ENCODE measurements at regions not wholly inside any gene's neighbourhood (a gene's known extent, or its start where the extent isn't known, plus 50 kb on each side); places are given as distances from the start of the nearest gene placed in this dataset.
A peak's percentile ranks its signal among the peaks of the same experiment; 100 is the strongest.

GRCh38 chr2:22055784-22056620 lies 932.2 kb downstream of the TDRD15 start:
- no peaks in the 10 kb centered on the region for H3K79me1 ChIP-seq (ENCODE audit: low read depth in 1 of 2, low read length in 2 of 2)
- no peak overlapping the region for H2BK20ac ChIP-seq (ENCODE audit: low read depth, low read length)
- H2AK5ac ChIP-seq (ENCODE audit: low read depth, low read length): no peak overlapping the region
- CTCF ChIA-PET: no interaction called here
- BruUV-seq (replicated peaks): no TSS peak
- H4K8ac ChIP-seq (ENCODE audit: low read depth in 2 of 2, low read length in 2 of 2): no peak overlapping the region
- no CpG with 5 or more reads among the region's 4 CpGs for WGBS, 2 experiments (ENCODE audit: extremely low coverage in 2 of 2, insufficient read length in 1 of 2)
- no peak overlapping the region for H4K5ac ChIP-seq (ENCODE audit: low read depth, low read length)
- H2BK5ac ChIP-seq (ENCODE audit: low read depth, low read length, poor library complexity, severe bottlenecking): no peak overlapping the region
- H3K18ac ChIP-seq (ENCODE audit: low read depth, low read length): no peak overlapping the region
- H3K4me3 ChIP-seq (ENCODE audit: insufficient read depth, low read depth, low read length): no peak overlapping the region
- H2AFZ ChIP-seq (replicated peaks; ENCODE audit: low read length, poor library complexity): no peak overlapping the region
- dilution Hi-C loops (cut with HindIII; ENCODE audit: low sequenced_read_pairs, unreplicated experiment): no loop called here
- no peaks in the 10 kb centered on the region for H3K36me3 ChIP-seq (ENCODE audit: control insufficient read depth, insufficient read depth, low read length)
- H2BK120ac ChIP-seq (ENCODE audit: low read depth, low read length): no peak overlapping the region
- H3K4me2 ChIP-seq (ENCODE audit: low read depth, low read length): no peak overlapping the region
- POLR2A ChIA-PET (ENCODE audit: unreplicated experiment): no interaction called here
- no peaks in the 10 kb centered on the region for H3K27me3 ChIP-seq (ENCODE audit: control insufficient read depth, insufficient read depth, low read length)
- no peak overlapping the region for H3K9ac ChIP-seq (ENCODE audit: low read depth, low read length)
- in situ Hi-C loops (cut with MboI; ENCODE audit: low sequenced_read_pairs): no loop called here
- no peak overlapping the region for H3K27ac ChIP-seq (ENCODE audit: insufficient read depth, low read length)
- ATAC-seq (ENCODE audit: low read depth): no peak
- TF ChIP-seq CEBPB (IDR thresholded peaks at IDR 0.05; ENCODE audit: low read depth, low read length) (peak; percentile 68), CHD1 (IDR thresholded peaks at IDR 0.05; ENCODE audit: low read depth, low read length) (no peak)
- no peak overlapping the region for H2BK15ac ChIP-seq (ENCODE audit: low read depth, low read length)
- no peak overlapping the region for H2AK9ac ChIP-seq (replicated peaks; ENCODE audit: low read depth, low read length, poor library complexity)
- H3K9me1 ChIP-seq (ENCODE audit: insufficient read depth, low read length): no peaks in the 10 kb centered on the region
- no peak overlapping the region for H3K56ac ChIP-seq (ENCODE audit: extremely low read depth, insufficient read depth, low read length)
- no peaks in the 10 kb centered on the region for H4K20me1 ChIP-seq (ENCODE audit: insufficient read depth, low read length)
- intact Hi-C loops (cut with micrococcal nuclease): no loop called here
- H3K14ac ChIP-seq (replicated peaks; ENCODE audit: low read depth, low read length): no peak overlapping the region
- H4K91ac ChIP-seq (ENCODE audit: insufficient read depth, low read depth, low read length): no peak overlapping the region
- no peak for DNase-seq
- H3K4ac ChIP-seq (ENCODE audit: low read depth, low read length): no peak overlapping the region
- no peak overlapping the region for H3K23ac ChIP-seq (ENCODE audit: low read depth, low read length)
- H3K4me1 ChIP-seq (ENCODE audit: control insufficient read depth, insufficient read depth, low read length): no peaks in the 10 kb centered on the region
- H3K9me3 ChIP-seq (ENCODE audit: control insufficient read depth, insufficient read depth, low read length): no peaks in the 10 kb centered on the region

All from IMR-90 (cell line).